Fibroblast of villous mesenchyme (primary cell): ENCODE measurements at regions not wholly inside any gene's neighbourhood (a gene's known extent, or its start where the extent isn't known, plus 50 kb on each side); places are given as distances from the start of the nearest gene placed in this dataset.

Experiments used
- DNase-seq: peaks from one replicate; pipeline ENCODE4 v3.0.0-alpha.2; 2010; ENCODE audit warnings: low read depth
- H3K4me3 ChIP-seq: 2 replicates; pipeline ENCODE4 v1.5.1; 2011; ENCODE audit warnings: low read depth, mild to moderate bottlenecking, low read length
- TF ChIP-seq, protein P1 (sequence below): IDR thresholded peaks from 2 replicates; pipeline ENCODE4 v1.5.1; 2012; ENCODE audit warnings: low read depth, mild to moderate bottlenecking, low read length; ENCODE audit not compliant: insufficient read depth

DNA sequence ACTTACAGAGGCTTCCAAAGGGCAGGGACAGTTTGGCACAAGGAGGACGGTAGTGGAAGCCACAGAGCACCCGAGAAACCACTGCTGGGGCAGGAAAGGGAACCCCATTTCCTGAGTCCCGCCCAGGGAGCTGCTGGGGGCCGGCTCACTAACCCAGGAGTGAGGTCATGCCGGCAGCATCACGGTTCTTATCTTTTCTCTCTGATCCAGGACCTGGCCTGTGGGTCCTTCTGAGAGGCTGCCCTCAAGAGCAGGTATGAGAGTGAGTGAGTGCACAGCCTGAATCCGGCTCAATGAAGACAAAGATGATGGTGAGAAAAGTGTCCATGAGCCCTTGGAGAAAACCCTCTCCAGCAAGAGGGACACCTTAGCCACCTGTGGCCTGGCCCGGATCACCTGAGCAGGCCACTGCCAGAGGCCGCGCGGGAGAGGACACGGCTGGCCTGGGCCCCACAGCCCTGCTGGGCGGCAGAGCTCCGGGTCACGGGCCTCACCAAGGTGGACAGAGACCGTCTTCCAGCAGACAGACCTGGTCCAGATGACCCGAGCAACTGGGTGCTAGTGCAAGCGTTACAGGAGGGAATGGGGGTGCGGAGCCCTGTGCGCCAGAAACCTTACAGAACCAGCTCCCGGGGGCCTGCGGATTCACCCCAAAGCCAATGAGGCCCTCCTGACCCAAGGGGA lies 94.9 kb downstream of the RIPK4 start:
- TF ChIP-seq, protein P1, sequence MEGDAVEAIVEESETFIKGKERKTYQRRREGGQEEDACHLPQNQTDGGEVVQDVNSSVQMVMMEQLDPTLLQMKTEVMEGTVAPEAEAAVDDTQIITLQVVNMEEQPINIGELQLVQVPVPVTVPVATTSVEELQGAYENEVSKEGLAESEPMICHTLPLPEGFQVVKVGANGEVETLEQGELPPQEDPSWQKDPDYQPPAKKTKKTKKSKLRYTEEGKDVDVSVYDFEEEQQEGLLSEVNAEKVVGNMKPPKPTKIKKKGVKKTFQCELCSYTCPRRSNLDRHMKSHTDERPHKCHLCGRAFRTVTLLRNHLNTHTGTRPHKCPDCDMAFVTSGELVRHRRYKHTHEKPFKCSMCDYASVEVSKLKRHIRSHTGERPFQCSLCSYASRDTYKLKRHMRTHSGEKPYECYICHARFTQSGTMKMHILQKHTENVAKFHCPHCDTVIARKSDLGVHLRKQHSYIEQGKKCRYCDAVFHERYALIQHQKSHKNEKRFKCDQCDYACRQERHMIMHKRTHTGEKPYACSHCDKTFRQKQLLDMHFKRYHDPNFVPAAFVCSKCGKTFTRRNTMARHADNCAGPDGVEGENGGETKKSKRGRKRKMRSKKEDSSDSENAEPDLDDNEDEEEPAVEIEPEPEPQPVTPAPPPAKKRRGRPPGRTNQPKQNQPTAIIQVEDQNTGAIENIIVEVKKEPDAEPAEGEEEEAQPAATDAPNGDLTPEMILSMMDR, result no peak
- H3K4me3 ChIP-seq, result no peak overlapping the region
- no peak for DNase-seq

DNA sequence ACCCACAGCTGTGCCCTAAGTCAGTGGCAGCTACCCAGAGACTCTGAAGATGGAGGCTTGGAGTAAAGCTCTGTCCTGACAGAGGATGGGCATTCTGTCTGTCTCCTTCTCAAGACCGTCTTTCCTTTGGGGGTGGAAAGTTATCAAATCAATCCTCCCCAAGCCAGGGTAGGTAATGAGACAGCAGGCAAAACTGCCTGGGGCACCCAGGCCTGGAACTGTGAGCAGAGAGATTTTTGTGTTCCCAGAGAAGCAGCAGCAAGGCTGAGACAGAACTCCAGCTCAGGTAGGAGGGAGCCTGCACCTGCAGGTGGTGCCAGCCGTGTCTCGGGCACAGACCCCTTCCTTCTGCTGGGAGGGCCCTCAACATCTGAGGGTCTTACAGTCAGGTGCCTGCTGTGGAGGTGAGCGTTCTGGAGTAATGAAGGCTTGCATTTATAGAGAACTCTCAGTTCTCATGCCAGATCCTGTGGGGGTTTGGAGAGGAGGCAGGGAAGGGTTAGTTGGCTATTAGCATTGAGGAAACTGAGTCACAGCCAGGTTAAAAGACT lies 95.6 kb downstream of the RIPK4 start:
- no peak overlapping the region for H3K4me3 ChIP-seq
- TF ChIP-seq, protein P1, result no peak
- DNase-seq, result no peak

DNA sequence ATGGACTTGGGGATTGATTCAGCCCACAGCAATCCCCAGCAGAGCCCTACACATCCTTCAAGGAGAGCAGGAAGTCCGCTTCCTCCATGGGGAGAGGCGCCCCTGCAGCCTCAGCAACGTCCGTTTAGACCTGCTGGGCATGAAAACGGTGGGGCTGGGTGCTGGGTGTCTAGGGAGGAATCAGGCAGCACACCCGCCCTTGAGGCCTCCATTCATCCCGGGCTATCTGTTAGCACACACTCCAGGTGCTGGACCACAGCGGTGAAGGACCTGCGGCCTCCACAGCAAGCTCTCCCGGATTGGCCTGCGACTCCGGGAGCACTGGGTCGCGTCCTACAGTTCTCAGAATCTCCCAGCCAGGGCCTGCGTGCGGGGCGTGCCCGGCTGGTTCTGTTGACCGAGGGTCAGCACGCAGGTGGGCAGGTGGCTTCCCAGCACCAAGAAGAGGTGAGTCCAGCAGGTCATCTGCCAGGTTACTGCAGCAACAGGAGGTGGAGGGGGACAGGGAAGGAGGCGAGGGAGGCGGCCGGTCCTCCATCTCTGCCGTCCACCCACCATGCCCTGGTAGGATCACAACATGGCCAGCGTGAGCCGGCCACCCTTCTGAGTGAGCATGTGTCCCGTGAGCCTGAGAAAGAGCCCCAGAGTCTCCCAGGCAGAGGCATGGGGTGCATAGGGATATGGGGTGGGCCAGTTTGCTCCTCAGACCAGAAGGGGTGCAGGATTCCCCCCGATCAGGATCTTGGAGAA lies 96.6 kb downstream of the RIPK4 start:
- TF ChIP-seq, protein P1, result no peak
- DNase-seq, result no peak
- H3K4me3 ChIP-seq, result no peak overlapping the region

DNA sequence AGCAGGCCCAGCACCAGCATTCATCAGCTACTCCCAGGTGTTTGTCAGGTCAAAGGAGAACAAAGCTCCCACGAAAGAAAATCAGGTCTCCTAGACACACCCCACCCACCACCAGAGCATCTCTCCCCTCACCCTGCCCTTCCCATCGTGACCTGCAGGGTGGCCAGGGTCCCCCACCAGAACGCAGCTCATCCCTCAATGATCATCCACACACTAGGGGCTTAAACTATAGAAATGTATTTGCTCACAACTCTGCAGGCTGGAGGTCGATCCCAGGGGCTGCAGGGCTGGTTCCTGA lies 97.4 kb downstream of the RIPK4 start:
- TF ChIP-seq, protein P1, result no peak
- H3K4me3 ChIP-seq, result no peak overlapping the region
- DNase-seq, result no peak

DNA sequence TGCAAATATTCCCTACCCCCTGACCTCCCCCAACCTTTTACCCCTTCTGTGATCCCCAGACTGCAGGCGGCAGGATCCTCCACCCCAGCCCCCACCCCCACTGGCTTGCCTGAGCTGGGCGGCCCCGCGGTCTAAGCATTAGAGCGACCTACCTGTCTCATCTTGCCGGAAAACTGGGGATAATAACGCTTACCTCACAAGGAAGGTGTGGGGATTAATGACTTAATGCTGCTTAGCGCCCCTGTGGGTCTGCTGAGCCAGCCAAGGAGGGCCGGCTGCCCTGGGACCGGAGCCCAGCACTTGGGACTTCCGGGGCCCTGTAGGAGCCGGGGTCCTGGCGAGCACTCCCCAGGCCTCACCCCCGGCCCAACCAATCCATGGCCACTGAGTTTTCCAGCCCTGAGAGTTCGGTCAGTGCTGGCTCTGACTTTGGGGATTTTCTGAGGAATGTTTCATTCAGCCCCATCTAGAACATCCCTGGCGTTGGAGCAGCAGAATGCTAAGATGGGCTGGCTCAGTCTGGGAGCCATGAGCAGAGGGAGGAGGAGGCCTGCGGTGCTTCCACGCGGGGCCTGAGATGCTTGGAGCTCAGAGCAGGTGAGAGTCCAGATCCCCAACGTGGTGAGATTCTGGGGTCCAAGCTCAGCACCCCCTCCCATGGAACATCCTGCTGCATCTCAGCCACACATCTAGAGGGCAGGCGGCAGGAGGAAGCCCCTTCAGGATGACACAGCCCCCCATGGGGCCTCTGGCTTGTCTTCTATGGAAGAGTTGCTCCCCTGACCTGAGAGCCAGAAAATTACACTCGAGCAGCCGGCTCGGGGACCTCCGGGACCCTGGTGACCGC lies 97.9 kb downstream of the RIPK4 start:
- TF ChIP-seq, protein P1, result no peak
- no peak for DNase-seq
- H3K4me3 ChIP-seq, result no peak overlapping the region

DNA sequence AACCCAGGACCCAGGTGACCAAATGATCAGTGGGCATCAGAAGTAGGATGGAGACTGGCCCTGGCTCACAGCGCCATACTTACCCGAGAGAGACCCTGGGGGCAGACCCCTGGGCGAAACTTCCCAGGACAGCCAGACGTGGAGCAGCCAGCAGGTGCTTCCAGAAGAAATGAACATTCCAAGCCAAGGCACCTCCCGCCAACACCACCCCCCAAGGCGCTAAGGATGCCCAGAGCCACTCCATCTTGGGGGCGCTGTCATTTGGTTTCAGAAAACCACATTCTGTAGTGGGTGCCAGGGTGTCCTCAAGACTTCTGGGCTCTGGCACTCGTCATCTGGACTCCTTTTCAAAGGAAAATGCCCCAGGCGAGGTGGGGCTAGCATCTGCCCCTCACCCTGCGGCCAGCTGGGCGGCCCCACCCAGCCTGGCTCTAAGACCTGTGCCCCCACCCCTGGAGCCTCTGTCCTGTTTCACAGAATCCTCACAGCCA lies 98.8 kb downstream of the RIPK4 start:
- no peak overlapping the region for H3K4me3 ChIP-seq
- TF ChIP-seq, protein P1, result no peak
- no peak for DNase-seq
